ENCODE measurements at regions not wholly inside any gene's neighbourhood (a gene's known extent, or its start where the extent isn't known, plus 50 kb on each side); places are given as distances from the start of the nearest gene placed in this dataset.
"Not testable (repeated sequence)": the region's sequence is repeated elsewhere in the genome, so short reads cannot be mapped to it uniquely, and the experiment has no call there.

- DNase-seq, result no peak
Measured at GRCh38 chr20:2203436-2203835, 92.4 kb upstream of the TGM3 start.

- no peak for DNase-seq
Measured at GRCh38 chr20:2204021-2204420, 91.8 kb upstream of the TGM3 start.

GRCh38 chr20:2206957-2207769 is 88.6 kb upstream of the TGM3 start:
- DNase-seq, result no peak

GRCh38 chr20:2207770-2208097 is 88.1 kb upstream of the TGM3 start:
- no peak for DNase-seq

- DNase-seq, result no peak
Measured at GRCh38 chr20:2208897-2209296, 86.9 kb upstream of the TGM3 start.

DNA sequence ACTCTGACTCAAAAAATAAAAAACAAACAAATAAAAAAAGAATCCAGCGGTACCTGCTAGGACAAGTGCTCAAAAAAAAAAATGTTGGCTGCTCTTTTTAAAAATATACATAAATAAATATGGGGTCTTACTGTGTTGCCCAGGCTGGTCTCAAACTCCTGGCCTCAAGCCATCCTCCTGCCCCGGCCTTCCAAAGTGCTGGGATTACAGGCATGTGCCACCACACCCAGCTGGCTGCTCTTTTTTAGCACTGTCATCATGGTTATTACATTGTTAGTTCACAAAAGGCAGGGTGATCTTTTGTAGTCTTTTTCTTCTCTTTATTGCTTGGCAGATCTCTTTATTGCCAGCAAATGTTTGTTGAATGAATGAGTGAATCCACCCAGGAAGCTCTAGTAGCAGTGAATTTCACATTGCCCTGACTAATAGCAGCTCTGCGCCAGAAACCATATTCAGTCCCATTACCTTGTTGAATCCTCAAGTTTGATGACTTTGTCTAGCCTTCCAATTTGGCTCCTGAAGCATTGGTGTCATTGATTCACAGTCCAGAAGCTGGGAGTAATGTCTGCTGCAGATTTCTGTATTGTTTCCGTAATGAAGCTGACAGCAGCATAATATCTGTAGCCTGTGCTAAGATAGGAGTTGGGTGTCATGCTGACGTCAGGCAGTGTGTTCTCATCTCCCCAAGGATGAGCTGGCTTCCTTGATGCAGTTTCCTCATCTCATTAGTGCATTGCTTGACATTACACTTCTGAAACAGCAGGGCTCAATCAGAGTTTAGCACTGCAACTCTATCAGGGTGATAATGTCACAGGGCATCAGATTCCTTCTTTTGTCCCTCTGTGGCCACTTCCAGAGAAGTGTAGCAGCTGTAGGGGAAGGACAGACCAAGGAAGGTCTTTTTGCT is 84.9 kb upstream of the TGM3 start:
- no peak for DNase-seq

GRCh38 chr20:2212456-2213015 is 83.3 kb upstream of the TGM3 start:
- no peak for DNase-seq

DNA sequence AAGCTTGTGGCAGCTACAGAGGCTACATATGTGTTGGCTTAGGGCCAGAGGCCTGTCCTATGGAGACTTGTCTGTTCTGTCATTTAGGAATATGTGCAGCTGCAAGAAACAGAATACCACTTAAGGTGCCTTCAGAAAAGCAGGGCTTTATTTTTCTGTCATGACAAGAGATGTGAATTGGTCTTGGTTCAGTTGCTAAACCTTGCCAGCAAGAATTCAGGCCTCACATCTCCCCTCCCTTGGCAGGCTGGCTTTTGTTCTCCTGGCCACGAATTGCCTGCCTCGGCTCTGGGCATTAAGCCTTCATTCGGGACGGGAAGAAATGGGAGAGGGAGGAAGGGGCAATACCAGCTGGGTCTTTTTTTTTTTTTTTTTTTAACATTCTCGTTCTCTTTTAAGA is 82.4 kb upstream of the TGM3 start:
- DNase-seq, result no peak

DNA sequence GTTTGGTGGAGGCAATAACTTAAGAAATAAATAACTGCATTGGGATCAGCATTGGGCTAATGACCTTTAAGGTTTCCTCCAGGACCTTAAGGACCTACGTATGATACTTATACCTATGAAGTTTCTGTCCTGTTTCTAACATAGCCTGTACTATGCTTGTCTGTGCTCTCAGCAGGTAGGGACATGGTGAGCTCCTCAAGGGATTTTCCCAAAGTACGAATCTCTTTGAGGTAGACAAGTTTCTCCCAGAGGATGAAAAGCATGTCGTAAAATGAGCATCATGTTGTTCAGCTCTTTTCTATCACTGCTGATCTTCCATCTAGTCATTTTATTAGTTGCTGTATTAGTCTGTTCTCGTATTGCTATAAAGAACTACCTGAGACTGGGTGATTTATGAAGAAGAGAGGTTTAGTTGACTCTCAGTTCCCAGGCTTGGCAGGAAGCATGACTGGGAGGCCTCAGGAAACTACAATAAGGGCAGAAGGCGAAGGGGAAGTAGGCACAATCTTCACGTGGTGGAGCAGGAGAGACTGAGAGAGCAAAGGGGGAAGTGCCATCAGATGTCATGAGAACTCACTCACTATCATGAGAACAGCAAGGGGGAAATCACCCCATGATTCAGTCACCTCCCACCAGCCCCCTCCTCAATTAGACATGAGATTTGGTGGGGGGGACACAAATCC is 77.8 kb upstream of the TGM3 start:
- peak; percentile 29 for DNase-seq

- no peak for DNase-seq
Measured at GRCh38 chr20:2219481-2220006, 76.3 kb upstream of the TGM3 start.

- DNase-seq, result no peak
Measured at GRCh38 chr20:2220298-2220697, 75.5 kb upstream of the TGM3 start.

DNA sequence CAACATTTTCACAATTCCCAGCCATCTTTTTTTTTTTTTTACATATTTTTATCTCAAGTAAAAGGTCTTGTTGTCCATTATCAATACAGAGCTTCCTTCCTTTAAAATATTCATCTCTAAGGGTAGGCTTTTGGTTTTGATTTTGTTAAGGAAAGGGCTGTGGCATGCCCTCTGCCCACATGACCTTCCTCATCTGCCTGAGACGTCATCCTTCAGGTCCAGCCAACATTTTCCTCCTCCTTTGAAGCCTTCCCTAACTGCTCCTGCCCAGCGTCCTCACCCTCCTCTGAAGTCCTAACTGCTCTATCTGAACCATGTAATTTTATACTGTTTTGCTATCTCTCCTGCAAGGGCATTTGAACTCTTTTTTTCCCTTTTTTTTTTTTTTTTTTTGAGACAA is 73.9 kb upstream of the TGM3 start:
- no peak for DNase-seq

DNA sequence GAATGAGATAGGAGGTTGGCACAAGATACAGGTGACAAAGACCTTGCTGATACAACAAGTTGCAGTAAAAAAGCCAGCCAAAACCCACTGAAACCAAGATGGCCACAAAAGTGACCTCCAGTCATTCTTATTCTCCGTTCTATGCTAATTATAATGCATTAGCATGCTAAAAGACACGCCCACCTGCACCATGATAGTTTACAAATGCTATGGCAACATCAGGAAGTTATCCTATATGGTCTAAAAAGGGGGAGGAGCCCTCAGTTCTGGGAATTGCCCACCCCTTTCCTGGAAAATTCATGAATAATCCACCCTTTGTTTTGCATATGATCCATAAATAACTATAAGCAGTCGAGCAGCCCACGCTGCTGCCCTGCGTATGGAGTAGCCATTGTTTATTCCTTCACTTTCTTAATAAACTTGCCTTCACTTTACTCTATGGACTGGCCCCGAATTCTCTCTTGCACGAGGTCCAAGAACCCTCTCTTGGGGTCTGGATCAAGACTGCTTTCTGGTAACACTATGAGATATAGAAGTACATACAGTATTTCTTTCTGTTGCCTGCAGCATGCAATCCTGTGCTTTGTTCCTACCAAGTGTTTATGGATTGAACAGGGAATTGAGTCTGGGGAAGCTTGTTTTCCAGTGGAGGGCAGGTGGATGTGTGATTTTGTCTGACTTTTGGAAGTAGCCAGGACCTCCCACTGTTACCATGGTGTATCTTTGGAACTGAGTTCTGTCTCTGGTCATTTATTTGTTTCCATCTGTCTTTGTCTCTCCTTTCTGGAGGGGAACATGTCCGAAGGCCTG is 72.0 kb upstream of the TGM3 start:
- DNase-seq, result no peak

DNA sequence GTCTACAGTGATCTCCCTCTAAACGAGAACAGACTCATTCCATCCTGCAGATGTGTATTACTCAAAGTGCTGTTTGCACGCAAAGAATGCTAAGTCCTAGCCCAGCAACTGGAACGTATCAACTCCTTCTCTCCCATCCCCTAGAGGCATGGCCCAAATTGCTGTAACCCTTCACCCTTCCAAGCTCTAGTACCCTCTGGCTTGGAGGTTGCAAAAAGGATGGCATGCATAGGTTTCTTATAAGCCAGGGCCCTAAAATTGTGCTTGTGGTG is 71.5 kb upstream of the TGM3 start:
- no peak for DNase-seq

- not testable (repeated sequence) for DNase-seq
Measured at GRCh38 chr20:2227285-2227684, 68.5 kb upstream of the TGM3 start.

DNA sequence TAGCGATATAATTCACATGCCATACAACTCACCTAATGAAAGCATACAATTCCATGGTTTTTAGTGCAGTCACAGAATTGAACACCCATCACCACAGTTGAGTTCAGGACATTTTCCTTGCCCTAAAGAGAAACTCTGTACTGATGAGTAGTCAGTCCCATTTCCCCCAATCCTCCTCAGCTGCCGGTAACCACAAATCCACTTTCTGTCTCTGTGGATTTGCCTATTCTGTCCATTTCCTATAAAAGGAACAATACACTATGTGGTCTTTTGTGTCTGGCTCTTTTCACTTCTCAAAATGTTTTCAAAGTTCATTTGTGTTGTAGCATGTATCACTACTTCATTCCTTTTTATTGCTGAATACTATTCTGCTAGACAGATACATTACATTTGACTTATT is 67.9 kb upstream of the TGM3 start:
- DNase-seq, result no peak

GRCh38 chr20:2228926-2229325 is 66.9 kb upstream of the TGM3 start:
- no peak for DNase-seq

- no peak for DNase-seq
Measured at GRCh38 chr20:2230726-2231488, 64.9 kb upstream of the TGM3 start.

- no peak for DNase-seq
Measured at GRCh38 chr20:2231701-2232100, 64.1 kb upstream of the TGM3 start.

DNA sequence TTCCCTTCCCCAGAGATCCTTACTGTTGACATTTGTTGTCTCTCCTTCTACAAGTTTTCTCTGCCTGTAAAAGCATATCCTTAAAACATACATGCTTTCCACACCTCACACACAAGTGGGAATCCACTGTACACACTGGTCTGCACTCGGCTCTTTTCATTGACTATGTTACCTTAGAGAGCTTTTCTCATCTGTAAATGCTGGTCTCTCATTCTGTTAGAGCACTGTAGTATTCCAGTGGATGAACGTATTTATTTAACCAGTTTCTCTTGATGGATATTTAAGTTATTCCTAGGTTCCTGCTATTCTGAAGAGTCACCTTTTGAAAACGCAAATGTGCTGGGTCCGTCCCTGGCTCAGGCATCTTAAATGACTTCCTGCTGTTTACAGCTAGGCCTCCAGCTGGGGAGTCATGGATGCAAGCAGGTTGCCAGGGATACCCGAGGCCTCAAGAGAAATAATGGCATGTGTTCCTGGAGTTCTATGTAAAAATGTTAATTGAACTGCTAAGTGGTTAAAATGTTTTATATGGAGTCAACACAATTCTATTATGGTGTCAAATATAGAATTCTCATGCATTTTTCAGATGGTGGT is 61.1 kb upstream of the TGM3 start:
- DNase-seq, result no peak

GRCh38 chr20:2236256-2236655 is 59.5 kb upstream of the TGM3 start:
- DNase-seq, result no peak
